HUES6 (cell line): ENCODE measurements at regions not wholly inside any gene's neighbourhood (a gene's known extent, or its start where the extent isn't known, plus 50 kb on each side); places are given as distances from the start of the nearest gene placed in this dataset.
"Not testable (repeated sequence)": the region's sequence is repeated elsewhere in the genome, so short reads cannot be mapped to it uniquely, and the experiment has no call there.

Experiments used
- H3K27ac ChIP-seq: 2 replicates; pipeline ENCODE4 v1.7.0; 2013; ENCODE audit warnings: low read depth, mild to moderate bottlenecking, low read length, inconsistent platforms
- H3K27me3 ChIP-seq: 2 replicates; pipeline ENCODE4 v1.6.1; 2013; ENCODE audit warnings: low read length; ENCODE audit not compliant: control insufficient read depth, insufficient read depth
- H3K36me3 ChIP-seq: 2 replicates; pipeline ENCODE4 v1.6.1; 2013; ENCODE audit warnings: low read length; ENCODE audit not compliant: control insufficient read depth, insufficient read depth
- H3K4me1 ChIP-seq: 2 replicates; pipeline ENCODE4 v1.6.1; 2013; ENCODE audit warnings: low read length; ENCODE audit not compliant: control insufficient read depth, insufficient read depth
- H3K4me3 ChIP-seq: 2 replicates; pipeline ENCODE4 v1.5.1; 2013; ENCODE audit warnings: low read depth, low read length
- H3K9ac ChIP-seq: one replicate; pipeline ENCODE4 v1.6.1; 2013; ENCODE audit warnings: mild to moderate bottlenecking, low read length
- H3K9me3 ChIP-seq: 2 replicates; pipeline ENCODE4 v1.6.1; 2013; ENCODE audit warnings: low read depth, low read length; ENCODE audit not compliant: control insufficient read depth, insufficient read depth

GRCh38 chr12:131312793-131313545 lies 359.3 kb downstream of the ADGRD1 start:
- peaks cover 11% of the 10 kb centered on the region for H3K9me3 ChIP-seq
- peaks cover 14% of the 10 kb centered on the region for H3K27me3 ChIP-seq
- peaks cover 16% of the 10 kb centered on the region for H3K4me1 ChIP-seq
- no peak overlapping the region for H3K27ac ChIP-seq
- H3K9ac ChIP-seq, result no peak overlapping the region
- no peaks in the 10 kb centered on the region for H3K36me3 ChIP-seq
- no peak overlapping the region for H3K4me3 ChIP-seq

- H3K36me3 ChIP-seq, result no peaks in the 10 kb centered on the region
- peaks cover 17% of the 10 kb centered on the region for H3K9me3 ChIP-seq
- H3K27ac ChIP-seq, result no peak overlapping the region
- H3K4me1 ChIP-seq, result peaks cover 16% of the 10 kb centered on the region
- no peak overlapping the region for H3K4me3 ChIP-seq
- no peak overlapping the region for H3K9ac ChIP-seq
- H3K27me3 ChIP-seq, result peaks cover 14% of the 10 kb centered on the region
Observed at GRCh38 chr12:131313635-131314034, 359.9 kb downstream of the ADGRD1 start.

DNA sequence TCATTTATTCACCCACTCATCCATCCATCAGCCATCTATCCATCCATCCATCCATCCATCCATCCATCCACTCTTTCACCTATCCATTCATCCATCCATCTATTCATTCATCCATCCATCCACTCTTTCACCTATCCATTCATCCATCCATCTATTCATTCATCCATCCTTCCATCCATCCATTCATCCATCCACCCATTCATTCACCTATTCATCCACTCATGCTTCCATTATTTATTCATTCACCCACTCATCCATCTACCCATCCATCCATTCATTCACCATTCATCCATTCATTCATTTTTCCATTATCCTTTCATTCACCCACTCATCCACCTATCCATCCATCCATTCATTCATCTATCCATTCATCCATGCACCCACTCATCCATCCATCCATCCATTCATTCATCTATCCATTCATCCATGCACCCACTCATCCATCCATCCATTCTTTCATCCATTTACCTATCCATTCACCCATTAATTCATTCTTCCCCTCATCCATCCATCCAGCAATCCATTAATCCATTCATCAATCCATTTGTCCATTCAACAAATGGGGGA lies 360.9 kb downstream of the ADGRD1 start:
- H3K4me1 ChIP-seq, result peaks cover 16% of the 10 kb centered on the region
- peaks cover 13% of the 10 kb centered on the region for H3K27me3 ChIP-seq
- no peak overlapping the region for H3K27ac ChIP-seq
- H3K9ac ChIP-seq, result no peak overlapping the region
- H3K9me3 ChIP-seq, result peaks cover 20% of the 10 kb centered on the region
- H3K4me3 ChIP-seq, result no peak overlapping the region
- H3K36me3 ChIP-seq, result no peaks in the 10 kb centered on the region

GRCh38 chr12:131315601-131316000 lies 361.9 kb downstream of the ADGRD1 start:
- Histone ChIP-seq H3K27ac (no peak overlapping the region), H3K9ac (no peak overlapping the region), H3K27me3 (0 out of 2 replicates have a peak, but pooled peaks cover 3% of the 10 kb centered on the region), H3K36me3 (no peaks in the 10 kb centered on the region), H3K4me1 (peaks cover 16% of the 10 kb centered on the region), H3K4me3 (no peak overlapping the region), H3K9me3 (peaks cover 28% of the 10 kb centered on the region)

DNA sequence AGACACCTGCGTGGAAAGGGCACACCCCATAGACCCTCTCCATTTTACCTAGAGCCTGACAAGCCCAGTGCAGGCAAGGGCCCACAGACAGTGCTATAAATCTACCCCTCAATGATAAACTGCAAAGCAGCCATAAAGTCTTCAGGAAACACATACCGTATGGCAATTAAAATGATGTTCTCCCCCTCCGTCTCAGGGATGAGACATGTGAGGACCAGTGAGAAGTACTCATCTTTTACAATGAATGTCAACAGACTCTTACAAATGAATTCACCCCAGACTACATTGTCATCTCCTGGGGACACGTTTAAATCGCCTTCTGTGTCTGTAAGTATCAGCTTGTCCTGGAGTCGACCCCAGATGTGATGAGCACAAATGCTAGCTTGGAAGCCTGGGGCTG lies 362.7 kb downstream of the ADGRD1 start:
- 0 out of 2 replicates have a peak, but pooled peaks cover 3% of the 10 kb centered on the region for H3K27me3 ChIP-seq
- H3K9ac ChIP-seq, result no peak overlapping the region
- no peak overlapping the region for H3K4me3 ChIP-seq
- H3K4me1 ChIP-seq, result peaks cover 15% of the 10 kb centered on the region
- no peak overlapping the region for H3K27ac ChIP-seq
- peaks cover 32% of the 10 kb centered on the region for H3K9me3 ChIP-seq
- H3K36me3 ChIP-seq, result no peaks in the 10 kb centered on the region

GRCh38 chr12:131318045-131318685 lies 364.5 kb downstream of the ADGRD1 start:
- Histone ChIP-seq H3K4me3 (no peak overlapping the region), H3K36me3 (no peaks in the 10 kb centered on the region), H3K4me1 (peaks cover 8% of the 10 kb centered on the region), H3K27me3 (no peaks in the 10 kb centered on the region), H3K9ac (no peak overlapping the region), H3K9me3 (peaks cover 38% of the 10 kb centered on the region), H3K27ac (no peak overlapping the region)

GRCh38 chr12:131321988-131322387 lies 368.3 kb downstream of the ADGRD1 start:
- Histone ChIP-seq H3K36me3 (no peaks in the 10 kb centered on the region), H3K4me3 (no peak overlapping the region), H3K9ac (no peak overlapping the region), H3K4me1 (no peaks in the 10 kb centered on the region), H3K27me3 (no peaks in the 10 kb centered on the region), H3K27ac (no peak overlapping the region), H3K9me3 (peaks cover 45% of the 10 kb centered on the region)

GRCh38 chr12:131322460-131322859 lies 368.8 kb downstream of the ADGRD1 start:
- peaks cover 46% of the 10 kb centered on the region for H3K9me3 ChIP-seq
- not testable (repeated sequence) for H3K27me3 ChIP-seq, H3K9ac ChIP-seq

DNA sequence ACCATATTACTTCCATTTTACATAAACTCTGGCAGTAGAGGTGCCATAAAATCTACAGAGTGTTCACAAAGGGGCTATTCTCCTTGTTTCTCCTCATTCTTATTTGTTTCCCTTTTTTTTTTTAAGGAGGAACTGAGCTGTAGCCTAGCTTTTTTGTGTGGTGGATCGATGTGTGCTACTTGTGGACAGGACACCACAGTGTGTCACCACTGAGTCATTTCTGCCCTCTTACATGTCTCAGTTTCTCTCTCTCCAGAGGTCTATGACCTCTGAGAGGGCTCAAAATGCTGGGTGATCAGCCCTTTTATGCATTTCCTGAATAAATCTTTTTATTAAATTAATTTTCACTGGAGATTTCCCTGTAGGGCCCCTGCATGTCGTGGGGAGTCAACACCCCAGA lies 370.2 kb downstream of the ADGRD1 start:
- Histone ChIP-seq H3K4me1 (no peaks in the 10 kb centered on the region), H3K27me3 (no peaks in the 10 kb centered on the region), H3K9me3 (peaks cover 36% of the 10 kb centered on the region), H3K9ac (no peak overlapping the region), H3K27ac (no peak overlapping the region), H3K4me3 (no peak overlapping the region), H3K36me3 (no peaks in the 10 kb centered on the region)

More at GRCh38 chr12:131322460-131322859, 368.8 kb downstream of the ADGRD1 start:
- not testable (repeated sequence) for H3K4me1 ChIP-seq, H3K4me3 ChIP-seq, H3K27ac ChIP-seq, H3K36me3 ChIP-seq

DNA sequence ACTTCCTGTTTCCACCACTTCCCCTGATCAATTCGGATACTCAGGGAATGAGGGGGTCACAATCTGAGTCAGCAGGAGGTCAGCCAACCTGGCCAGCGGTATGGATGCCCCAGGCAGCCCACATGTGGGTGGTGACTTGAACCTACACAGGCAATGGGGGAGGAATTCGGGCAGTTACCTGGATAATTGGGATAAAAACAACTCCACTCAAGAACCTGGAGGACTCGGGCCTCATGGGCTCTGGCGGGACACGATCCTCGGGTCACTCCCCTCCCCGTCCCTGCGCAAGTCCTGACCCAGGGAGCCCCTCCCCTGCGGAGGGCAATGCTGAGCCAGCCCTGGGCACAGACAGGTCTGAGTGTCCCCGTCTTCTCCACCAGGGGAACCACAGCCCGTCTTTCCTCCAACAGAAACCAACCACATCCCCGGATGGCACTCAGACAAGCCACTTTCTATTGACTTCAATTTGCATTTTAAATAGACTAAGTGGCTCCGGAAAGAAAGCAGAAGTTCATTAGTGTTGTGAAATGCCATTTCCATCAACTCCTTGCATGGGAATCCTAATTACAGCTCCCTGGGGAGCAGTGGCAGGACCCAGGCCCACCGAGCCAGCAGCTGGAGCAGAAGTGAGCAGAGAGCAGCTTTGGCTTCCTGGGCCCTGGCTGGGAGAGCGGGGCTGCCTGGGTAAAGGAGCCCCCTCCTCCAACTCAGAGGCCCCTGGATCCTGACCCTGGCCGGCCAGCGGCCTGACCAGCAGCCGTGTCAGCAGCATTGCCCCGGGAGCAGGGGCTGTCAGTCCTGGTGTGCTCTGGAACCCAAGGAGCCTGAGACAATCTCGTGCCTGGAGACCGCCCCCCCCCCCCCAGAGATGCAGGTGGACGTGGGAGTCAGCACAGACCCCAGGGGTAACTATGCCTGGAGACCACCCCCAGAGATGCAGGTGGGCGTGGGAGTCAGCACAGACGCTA lies 374.1 kb downstream of the ADGRD1 start:
- no peak overlapping the region for H3K4me3 ChIP-seq

More for the DNA sequence above, 374.1 kb downstream of the ADGRD1 start:
- peaks cover 17% of the 10 kb centered on the region; the same call in 1 of the 2 replicates for H3K9me3 ChIP-seq
- H3K4me1 ChIP-seq, result no peaks in the 10 kb centered on the region
- H3K36me3 ChIP-seq, result no peaks in the 10 kb centered on the region
- no peak overlapping the region for H3K9ac ChIP-seq
- H3K27ac ChIP-seq, result no peak overlapping the region
- no peaks in the 10 kb centered on the region for H3K27me3 ChIP-seq
